Glomerular endothelial cell (primary cell): ENCODE measurements at regions not wholly inside any gene's neighbourhood (a gene's known extent, or its start where the extent isn't known, plus 50 kb on each side); places are given as distances from the start of the nearest gene placed in this dataset.
"Not testable (repeated sequence)": the region's sequence is repeated elsewhere in the genome, so short reads cannot be mapped to it uniquely, and the experiment has no call there.

Source experiments
- DNase-seq: peaks from one replicate; pipeline ENCODE4 v3.0.0-alpha.2; 2011; ENCODE audit warnings: low read depth, low spot score; ENCODE audit errors: extremely low read depth

GRCh38 chr2:116911540-116911939, 903.0 kb upstream of the DDX18 start:
- no peak for DNase-seq

GRCh38 chr2:116915673-116916072, 898.8 kb upstream of the DDX18 start:
- no peak for DNase-seq

GRCh38 chr2:116917196-116917595, 897.3 kb upstream of the DDX18 start:
- DNase-seq: no peak

GRCh38 chr2:116918574-116918973, 895.9 kb upstream of the DDX18 start:
- no peak for DNase-seq

GRCh38 chr2:116922414-116922813, 892.1 kb upstream of the DDX18 start:
- DNase-seq: no peak

GRCh38 chr2:116924509-116924908, 890.0 kb upstream of the DDX18 start:
- no peak for DNase-seq

- DNase-seq: no peak
Observed at GRCh38 chr2:116935097-116935814, 879.2 kb upstream of the DDX18 start.

- DNase-seq: no peak
Observed at GRCh38 chr2:116948258-116948657, 866.2 kb upstream of the DDX18 start.

- no peak for DNase-seq
Observed at GRCh38 chr2:116949249-116949648, 865.2 kb upstream of the DDX18 start.

- no peak for DNase-seq
Observed at GRCh38 chr2:116952254-116952653, 862.2 kb upstream of the DDX18 start.

- no peak for DNase-seq
Observed at GRCh38 chr2:116955646-116956045, 858.8 kb upstream of the DDX18 start.

GRCh38 chr2:116975608-116976007, 838.9 kb upstream of the DDX18 start:
- no peak for DNase-seq

- DNase-seq: no peak
Observed at GRCh38 chr2:116979916-116980764, 834.4 kb upstream of the DDX18 start.

- DNase-seq: no peak
Observed at GRCh38 chr2:116987447-116987846, 827.0 kb upstream of the DDX18 start.

GRCh38 chr2:116988303-116988702, 826.2 kb upstream of the DDX18 start:
- DNase-seq: no peak

- DNase-seq: no peak
Observed at GRCh38 chr2:117019357-117019756, 795.1 kb upstream of the DDX18 start.

- no peak for DNase-seq
Observed at GRCh38 chr2:117027646-117028045, 786.8 kb upstream of the DDX18 start.

- DNase-seq: not testable (repeated sequence)
Observed at GRCh38 chr2:117028708-117029107, 785.8 kb upstream of the DDX18 start.

- DNase-seq: no peak
Observed at GRCh38 chr2:117055499-117056375, 758.8 kb upstream of the DDX18 start.

GRCh38 chr2:117056376-117056748, 758.1 kb upstream of the DDX18 start:
- DNase-seq: no peak

GRCh38 chr2:117057016-117057415, 757.5 kb upstream of the DDX18 start:
- no peak for DNase-seq
